HFF-Myc (cell line): ENCODE measurements at regions not wholly inside any gene's neighbourhood (a gene's known extent, or its start where the extent isn't known, plus 50 kb on each side); places are given as distances from the start of the nearest gene placed in this dataset.

Experiments used
- DNase-seq: peaks from one replicate; pipeline ENCODE4 v3.0.0-alpha.2; 2011; ENCODE audit warnings: low read depth; ENCODE audit errors: extremely low read depth
- H3K4me3 ChIP-seq: replicated peaks from 2 replicates; pipeline ENCODE4 v1.5.1; 2011; ENCODE audit warnings: low read depth, mild to moderate bottlenecking, control low read depth, low read length
- CTCF ChIP-seq: IDR thresholded peaks from 2 replicates; pipeline ENCODE4 v1.5.1; 2012; ENCODE audit warnings: mild to moderate bottlenecking, low read depth, low read length, control low read depth; ENCODE audit errors: missing control alignments

- TF ChIP-seq CTCF = no peak
- H3K4me3 ChIP-seq = no peak overlapping the region
- DNase-seq = no peak
Measured at GRCh38 chr1:170250531-170251276, 104.9 kb downstream of the NTMT2 start.

- TF ChIP-seq CTCF = no peak
- peak; percentile 68 for DNase-seq
- H3K4me3 ChIP-seq = no peak overlapping the region
Measured at GRCh38 chr1:170252851-170253579, 107.3 kb downstream of the NTMT2 start.

GRCh38 chr1:170254371-170254770 is 108.6 kb downstream of the NTMT2 start:
- no peak for DNase-seq
- H3K4me3 ChIP-seq = no peak overlapping the region
- no peak for TF ChIP-seq CTCF

- peak; percentile 71 for DNase-seq
- no peak for TF ChIP-seq CTCF
- H3K4me3 ChIP-seq = no peak overlapping the region
Measured at GRCh38 chr1:170261669-170262068, 115.9 kb downstream of the NTMT2 start.

GRCh38 chr1:170262276-170262939 is 116.6 kb downstream of the NTMT2 start:
- no peak for DNase-seq
- TF ChIP-seq CTCF = no peak
- no peak overlapping the region for H3K4me3 ChIP-seq

- no peak for DNase-seq
- TF ChIP-seq CTCF = no peak
- no peak overlapping the region for H3K4me3 ChIP-seq
Measured at GRCh38 chr1:170265234-170265633, 119.5 kb downstream of the NTMT2 start.
